Fibroblast of the aortic adventitia (primary cell): ENCODE measurements at regions not wholly inside any gene's neighbourhood (a gene's known extent, or its start where the extent isn't known, plus 50 kb on each side); places are given as distances from the start of the nearest gene placed in this dataset.

Experiments
- DNase-seq: peaks from one replicate; pipeline ENCODE4 v3.0.0-alpha.2; 2010; ENCODE audit warnings: low read depth
- H3K4me3 ChIP-seq: 2 replicates; pipeline ENCODE4 v1.5.1; 2011; ENCODE audit warnings: low read depth, mild to moderate bottlenecking, control low read depth, low read length, moderate library complexity
- TF ChIP-seq, protein P1 (sequence below): IDR thresholded peaks from 2 replicates; pipeline ENCODE4 v1.5.1; 2011; ENCODE audit warnings: mild to moderate bottlenecking, low read length, control low read depth, inconsistent platforms; ENCODE audit not compliant: insufficient read depth

- TF ChIP-seq, protein P1, sequence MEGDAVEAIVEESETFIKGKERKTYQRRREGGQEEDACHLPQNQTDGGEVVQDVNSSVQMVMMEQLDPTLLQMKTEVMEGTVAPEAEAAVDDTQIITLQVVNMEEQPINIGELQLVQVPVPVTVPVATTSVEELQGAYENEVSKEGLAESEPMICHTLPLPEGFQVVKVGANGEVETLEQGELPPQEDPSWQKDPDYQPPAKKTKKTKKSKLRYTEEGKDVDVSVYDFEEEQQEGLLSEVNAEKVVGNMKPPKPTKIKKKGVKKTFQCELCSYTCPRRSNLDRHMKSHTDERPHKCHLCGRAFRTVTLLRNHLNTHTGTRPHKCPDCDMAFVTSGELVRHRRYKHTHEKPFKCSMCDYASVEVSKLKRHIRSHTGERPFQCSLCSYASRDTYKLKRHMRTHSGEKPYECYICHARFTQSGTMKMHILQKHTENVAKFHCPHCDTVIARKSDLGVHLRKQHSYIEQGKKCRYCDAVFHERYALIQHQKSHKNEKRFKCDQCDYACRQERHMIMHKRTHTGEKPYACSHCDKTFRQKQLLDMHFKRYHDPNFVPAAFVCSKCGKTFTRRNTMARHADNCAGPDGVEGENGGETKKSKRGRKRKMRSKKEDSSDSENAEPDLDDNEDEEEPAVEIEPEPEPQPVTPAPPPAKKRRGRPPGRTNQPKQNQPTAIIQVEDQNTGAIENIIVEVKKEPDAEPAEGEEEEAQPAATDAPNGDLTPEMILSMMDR: no peak
- DNase-seq: no peak
- no peak overlapping the region for H3K4me3 ChIP-seq
These were observed 1506.6 kb downstream of the PCDH7 start for GRCh38 chr4:32226733-32227132.

GRCh38 chr4:32243926-32244325 lies 1523.8 kb downstream of the PCDH7 start:
- no peak for DNase-seq
- no peak overlapping the region for H3K4me3 ChIP-seq
- TF ChIP-seq, protein P1: no peak

DNA sequence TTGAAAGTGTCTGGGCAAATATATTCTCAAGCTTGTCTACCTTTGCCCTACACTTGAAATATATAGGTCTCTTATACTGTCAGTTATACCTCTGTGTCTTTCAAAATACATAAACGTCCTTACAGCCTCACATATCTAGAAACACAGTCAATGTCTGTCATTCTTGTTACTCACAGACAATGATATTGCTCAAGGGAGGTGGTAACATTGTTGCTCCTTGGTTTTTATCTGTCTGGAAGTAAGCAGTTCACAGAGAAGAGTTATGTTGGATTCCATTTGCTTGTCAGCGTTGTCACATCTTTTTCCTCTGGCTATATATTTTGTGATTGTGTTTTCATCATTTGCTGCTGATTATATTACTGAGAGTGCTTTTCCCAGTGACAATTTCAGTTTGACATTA lies 1528.9 kb downstream of the PCDH7 start:
- no peak overlapping the region for H3K4me3 ChIP-seq
- TF ChIP-seq, protein P1: no peak

GRCh38 chr4:32251126-32251525 lies 1531.0 kb downstream of the PCDH7 start:
- DNase-seq: no peak
- no peak overlapping the region for H3K4me3 ChIP-seq
- TF ChIP-seq, protein P1: no peak

More for the DNA sequence above, 1528.9 kb downstream of the PCDH7 start:
- no peak for DNase-seq

GRCh38 chr4:32251926-32252325 lies 1531.8 kb downstream of the PCDH7 start:
- H3K4me3 ChIP-seq: no peak overlapping the region
- DNase-seq: no peak
- TF ChIP-seq, protein P1: no peak

- no peak overlapping the region for H3K4me3 ChIP-seq
- TF ChIP-seq, protein P1: no peak
- no peak for DNase-seq
These were observed 1534.0 kb downstream of the PCDH7 start for GRCh38 chr4:32254216-32254615.

- no peak overlapping the region for H3K4me3 ChIP-seq
- TF ChIP-seq, protein P1: no peak
- DNase-seq: no peak
These were observed 1538.8 kb downstream of the PCDH7 start for GRCh38 chr4:32258986-32259385.
